ENCODE measurements at regions not wholly inside any gene's neighbourhood (a gene's known extent, or its start where the extent isn't known, plus 50 kb on each side); places are given as distances from the start of the nearest gene placed in this dataset.

DNA sequence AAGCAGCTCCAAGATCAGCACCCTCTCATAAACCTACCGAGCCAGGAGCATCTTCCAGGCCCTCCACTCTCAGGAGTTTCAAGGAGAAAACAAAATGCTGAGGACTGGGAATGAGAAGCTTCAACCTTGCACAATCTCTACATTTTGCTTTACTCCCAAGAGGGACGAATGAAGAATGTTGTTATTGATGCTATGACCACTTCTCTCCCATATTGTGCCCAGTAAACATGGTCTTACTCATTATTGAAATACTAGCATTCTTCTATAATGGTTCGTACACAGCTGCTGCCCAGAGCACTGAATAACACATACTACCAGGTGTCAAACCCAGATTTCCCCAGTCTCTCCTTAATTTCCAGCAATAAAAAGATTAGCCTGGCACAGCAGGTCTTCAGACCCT lies 63.4 kb upstream of the BET1 start:
- intact Hi-C loops (cut with DNase I): no loop called here
- DNase-seq: no peak
- 85 to 86% methylated on average over 3 of the region's 3 CpGs for WGBS, 2 donors

GRCh38 chr7:94069162-94069739 lies 65.1 kb upstream of the BET1 start:
- no peak for TF ChIP-seq CTCF (IDR thresholded peaks at IDR 0.05)
- no peak for TF ChIP-seq POLR2AphosphoS5 (IDR thresholded peaks at IDR 0.05)
- no peak for TF ChIP-seq POLR2A (IDR thresholded peaks at IDR 0.05)
- no peak for TF ChIP-seq EP300 (IDR thresholded peaks at IDR 0.05)
- Histone ChIP-seq H3K27me3 (no peaks in the 10 kb centered on the region), H3K36me3 (no peaks in the 10 kb centered on the region), H3K9me3 (no peaks in the 10 kb centered on the region), H3K27ac (no peak overlapping the region), H3K4me1 (no peaks in the 10 kb centered on the region), H3K4me3 (no peak overlapping the region)
- WGBS, 2 donors: 64 to 81% methylated on average over 7 of the region's 7 CpGs
- intact Hi-C loops (cut with DNase I): no loop called here
- no peak for DNase-seq

More for the DNA sequence above, 63.4 kb upstream of the BET1 start:
- H3K4me1 ChIP-seq: no peaks in the 10 kb centered on the region
- H3K36me3 ChIP-seq: no peaks in the 10 kb centered on the region
- no peaks in the 10 kb centered on the region for H3K27me3 ChIP-seq
- TF ChIP-seq CTCF (IDR thresholded peaks at IDR 0.05): no peak
- no peak for TF ChIP-seq POLR2A (IDR thresholded peaks at IDR 0.05)
- TF ChIP-seq EP300 (IDR thresholded peaks at IDR 0.05): no peak
- no peak for TF ChIP-seq POLR2AphosphoS5 (IDR thresholded peaks at IDR 0.05)
- H3K27ac ChIP-seq: no peak overlapping the region
- H3K9me3 ChIP-seq: no peaks in the 10 kb centered on the region
- H3K4me3 ChIP-seq: no peak overlapping the region

- H3K36me3 ChIP-seq: no peaks in the 10 kb centered on the region
- no peak overlapping the region for H3K27ac ChIP-seq
- intact Hi-C loops (cut with DNase I): no loop called here
- 78 to 79% methylated on average over 5 of the region's 5 CpGs for WGBS, 2 donors
- no peaks in the 10 kb centered on the region for H3K4me1 ChIP-seq
- no peak for DNase-seq
- TF ChIP-seq POLR2AphosphoS5 (IDR thresholded peaks at IDR 0.05): no peak
- no peak for TF ChIP-seq CTCF (IDR thresholded peaks at IDR 0.05)
- no peak for TF ChIP-seq POLR2A (IDR thresholded peaks at IDR 0.05)
- TF ChIP-seq EP300 (IDR thresholded peaks at IDR 0.05): no peak
- no peaks in the 10 kb centered on the region for H3K27me3 ChIP-seq
- no peaks in the 10 kb centered on the region for H3K9me3 ChIP-seq
- no peak overlapping the region for H3K4me3 ChIP-seq
Measured at GRCh38 chr7:94080551-94080950, 76.4 kb upstream of the BET1 start.

GRCh38 chr7:94082126-94082525 lies 78.0 kb upstream of the BET1 start:
- intact Hi-C loops (cut with DNase I): no loop called here

More at GRCh38 chr7:94082126-94082525, 78.0 kb upstream of the BET1 start:
- no peak for TF ChIP-seq EP300 (IDR thresholded peaks at IDR 0.05)
- no peak for TF ChIP-seq POLR2A (IDR thresholded peaks at IDR 0.05)
- TF ChIP-seq CTCF (IDR thresholded peaks at IDR 0.05): no peak
- TF ChIP-seq POLR2AphosphoS5 (IDR thresholded peaks at IDR 0.05): no peak
- H3K27me3 ChIP-seq: no peaks in the 10 kb centered on the region
- no peaks in the 10 kb centered on the region for H3K36me3 ChIP-seq
- no peaks in the 10 kb centered on the region for H3K4me1 ChIP-seq
- no peak overlapping the region for H3K27ac ChIP-seq
- no peak overlapping the region for H3K4me3 ChIP-seq
- no peaks in the 10 kb centered on the region for H3K9me3 ChIP-seq
- DNase-seq: no peak

All from sigmoid colon (tissue), 6 donors.